ENCODE measurements at regions not wholly inside any gene's neighbourhood (a gene's known extent, or its start where the extent isn't known, plus 50 kb on each side); places are given as distances from the start of the nearest gene placed in this dataset.

- TF ChIP-seq CTCF (conservative IDR thresholded peaks at IDR 0.05; ENCODE audit: low read depth, low read length) (no peak), EZH2 (IDR thresholded peaks at IDR 0.05; ENCODE audit: borderline replicate concordance, low read depth, low read length, poor library complexity, severe bottlenecking) (no peak)
These were observed 406.1 kb upstream of the MEX3C start for GRCh38 chr18:51603551-51603950.

All from A673 (cell line).